Right lobe of liver (tissue), 6 donors: ENCODE measurements at regions not wholly inside any gene's neighbourhood (a gene's known extent, or its start where the extent isn't known, plus 50 kb on each side); places are given as distances from the start of the nearest gene placed in this dataset.
"Not testable (repeated sequence)": the region's sequence is repeated elsewhere in the genome, so short reads cannot be mapped to it uniquely, and the experiment has no call there.

Experiments used
- ATAC-seq, 4 donors: fragments of 200-7000 bp; cut with Tn5 transposase; one replicate each; pipeline ENCODE4 v1.9.1; 2020; ENCODE audit warnings: mild to moderate bottlenecking in 4 of 4, moderate library complexity in 4 of 4
- DNase-seq, 3 donors: peaks; one replicate each; pipeline ENCODE4 v3.0.0-alpha.2; 2020
- H3K27ac ChIP-seq, 3 donors: fragments of 200-600 bp; one replicate each; pipeline ENCODE4 v1.8.0; 2022
- H3K27me3 ChIP-seq, 2 donors: fragments of 200-600 bp; one replicate each; pipeline ENCODE4 v1.8.0; 2022
- H3K36me3 ChIP-seq, 4 donors: fragments of 200-600 bp; sonication (generic) in 1 of 4; one replicate each; pipeline versions ENCODE4 v1.5.1 to v1.8.0; 2017 to 2022; ENCODE audit warnings: control low read depth in 1 of 4
- H3K4me1 ChIP-seq, 4 donors: fragments of 200-600 bp; sonication (generic) in 1 of 4; one replicate each; pipeline versions ENCODE4 v1.5.1 to v1.8.0; 2017 to 2022; ENCODE audit warnings: control low read depth in 1 of 4
- H3K4me3 ChIP-seq, 3 donors: fragments of 200-600 bp; one replicate each; pipeline ENCODE4 v1.8.0; 2022
- H3K9me3 ChIP-seq, 4 donors: fragments of 200-600 bp; sonication (generic) in 1 of 4; one replicate each; pipeline versions ENCODE4 v1.5.1 to v1.8.0; 2017 to 2022; ENCODE audit warnings: control low read depth in 1 of 4
- POLR2A ChIP-seq: fragments of 450-650 bp; IDR thresholded peaks from one replicate; pipeline ENCODE4 v1.6.1; 2017; ENCODE audit warnings: antibody characterized with exemption, mild to moderate bottlenecking
- WGBS: methylation state at CpG from one replicate; pipeline ENCODE4 v1.1.6; 2018; ENCODE audit warnings: low coverage, low lambda C conversion rate; ENCODE audit not compliant: insufficient coverage; ENCODE audit errors: missing lambda C conversion rate; 5-methylcytosine and 5-hydroxymethylcytosine counted together
- intact Hi-C, 2 donors: fragments of 100-400 bp; cut with DNase I; formaldehyde crosslinking; loops; one replicate each; pipeline versions ENCODE4 v1.11.2 to v1.14.1; 2022
- TF ChIP-seq, protein P1 (sequence below), 4 donors: fragments of 200-600 bp in 3 of 4; fragments of 450-650 bp in 1 of 4; IDR thresholded peaks; one replicate each; pipeline versions ENCODE4 v1.5.1 to v1.8.0; 2016 to 2022; ENCODE audit warnings: antibody characterized with exemption in 4 of 4, mild to moderate bottlenecking in 2 of 4
- donor health status: DM: no; HTN: yes; CAD: no.
- donor health status: DM: no; HTN: no; CAD: no.
- donor health status: DM: no; HTN: no; CAD: no.
- donor health status: DM: no; HTN: yes; CAD: no.
- donor health status: DM: no; HTN: yes; CAD: no.

GRCh38 chr5:68685863-68686262, 408.0 kb upstream of the SLC30A5 start:
- DNase-seq (no peak), ATAC-seq (no peak)
- peaks cover 0 to 23% (median 11%) of the 10 kb centered on the region in 4 donors for H3K4me1 ChIP-seq
- WGBS = 60% methylated on average over 1 of the region's 1 CpG
- no peak overlapping the region for H3K27ac ChIP-seq
- intact Hi-C loops = no loop called here
- no peak for TF ChIP-seq POLR2A
- TF ChIP-seq, protein P1, sequence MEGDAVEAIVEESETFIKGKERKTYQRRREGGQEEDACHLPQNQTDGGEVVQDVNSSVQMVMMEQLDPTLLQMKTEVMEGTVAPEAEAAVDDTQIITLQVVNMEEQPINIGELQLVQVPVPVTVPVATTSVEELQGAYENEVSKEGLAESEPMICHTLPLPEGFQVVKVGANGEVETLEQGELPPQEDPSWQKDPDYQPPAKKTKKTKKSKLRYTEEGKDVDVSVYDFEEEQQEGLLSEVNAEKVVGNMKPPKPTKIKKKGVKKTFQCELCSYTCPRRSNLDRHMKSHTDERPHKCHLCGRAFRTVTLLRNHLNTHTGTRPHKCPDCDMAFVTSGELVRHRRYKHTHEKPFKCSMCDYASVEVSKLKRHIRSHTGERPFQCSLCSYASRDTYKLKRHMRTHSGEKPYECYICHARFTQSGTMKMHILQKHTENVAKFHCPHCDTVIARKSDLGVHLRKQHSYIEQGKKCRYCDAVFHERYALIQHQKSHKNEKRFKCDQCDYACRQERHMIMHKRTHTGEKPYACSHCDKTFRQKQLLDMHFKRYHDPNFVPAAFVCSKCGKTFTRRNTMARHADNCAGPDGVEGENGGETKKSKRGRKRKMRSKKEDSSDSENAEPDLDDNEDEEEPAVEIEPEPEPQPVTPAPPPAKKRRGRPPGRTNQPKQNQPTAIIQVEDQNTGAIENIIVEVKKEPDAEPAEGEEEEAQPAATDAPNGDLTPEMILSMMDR (IDR thresholded peaks at IDR 0.05) = no peak
- H3K4me3 ChIP-seq = no peak overlapping the region
- no peaks in the 10 kb centered on the region for H3K36me3 ChIP-seq
- no peaks in the 10 kb centered on the region for H3K9me3 ChIP-seq
- H3K27me3 ChIP-seq = no peaks in the 10 kb centered on the region

DNA sequence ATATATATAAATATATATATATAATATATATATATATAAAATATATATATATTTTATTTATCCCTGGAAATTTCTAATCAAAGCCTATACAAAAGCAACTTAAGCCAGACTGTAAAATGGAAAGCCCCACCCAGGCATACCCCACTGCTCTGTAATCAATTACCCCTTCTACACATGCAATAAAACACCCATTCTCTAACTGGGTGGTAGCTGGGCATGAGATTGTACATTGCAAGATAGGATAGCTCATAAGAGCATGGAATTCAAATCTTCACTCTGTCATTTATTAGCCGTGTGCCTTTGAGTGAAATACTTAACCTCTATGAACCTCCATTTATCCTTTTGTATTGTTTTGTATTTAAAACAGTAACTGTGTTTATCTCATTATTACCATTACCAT, 405.3 kb upstream of the SLC30A5 start:
- no peak for TF ChIP-seq POLR2A
- TF ChIP-seq, protein P1 (IDR thresholded peaks at IDR 0.05) = no peak
- DNase-seq = no peak
- intact Hi-C loops = no loop called here
- Histone ChIP-seq H3K4me3 (no peak overlapping the region), H3K27me3 (no peaks in the 10 kb centered on the region), H3K27ac (no peak overlapping the region), H3K9me3 (no peaks in the 10 kb centered on the region), H3K4me1 (no peaks in the 10 kb centered on the region), H3K36me3 (no peaks in the 10 kb centered on the region)
- no peak for ATAC-seq
- WGBS = 65% methylated on average over 1 of the region's 1 CpG

DNA sequence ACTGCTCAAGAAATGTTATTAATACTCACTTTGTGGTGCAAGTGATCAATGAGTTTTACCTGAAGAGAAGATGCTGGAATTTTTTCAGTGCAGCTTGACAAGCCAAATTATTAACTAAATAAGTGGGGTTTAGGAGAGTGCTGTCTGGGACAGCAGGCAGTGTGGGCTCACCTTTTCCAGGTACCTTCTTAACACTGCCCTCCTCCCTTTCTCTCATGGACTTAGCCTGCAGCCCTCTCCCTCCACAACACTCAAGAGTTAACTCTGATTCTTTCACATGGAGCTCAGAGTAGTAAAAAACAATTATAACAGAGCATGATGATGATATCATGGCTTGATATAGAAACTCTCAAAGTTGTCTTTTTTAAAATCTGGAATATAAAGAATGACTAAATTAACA, 404.8 kb upstream of the SLC30A5 start:
- intact Hi-C loops = no loop called here
- no peaks in the 10 kb centered on the region for H3K4me1 ChIP-seq

DNA sequence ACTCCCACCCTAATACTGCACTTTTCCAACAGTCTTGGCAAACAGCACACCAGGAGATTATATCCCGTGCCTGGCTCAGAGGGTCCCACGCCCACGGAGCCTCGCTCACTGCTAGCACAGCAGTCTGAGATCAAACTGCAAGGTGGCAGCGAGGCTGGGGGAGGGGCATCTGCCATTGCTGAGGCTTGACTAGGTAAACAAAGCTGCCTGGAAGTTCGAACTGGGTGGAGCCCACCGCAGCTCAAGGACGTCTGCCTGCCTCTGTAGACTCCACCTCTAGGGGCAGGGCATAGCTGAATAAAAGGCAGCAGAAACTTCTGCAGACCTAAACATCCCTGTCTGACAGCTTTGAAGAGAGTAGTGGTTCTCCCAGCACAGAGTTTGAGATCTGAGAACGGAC, 401.9 kb upstream of the SLC30A5 start:
- intact Hi-C loops, H3K9me3 ChIP-seq, H3K4me1 ChIP-seq, DNase-seq, H3K36me3 ChIP-seq, ATAC-seq, H3K27me3 ChIP-seq, H3K27ac ChIP-seq, H3K4me3 ChIP-seq: not testable (repeated sequence)
- WGBS = 86% methylated on average over 1 of the region's 9 CpGs

More for the DNA sequence above, 404.8 kb upstream of the SLC30A5 start:
- no peaks in the 10 kb centered on the region for H3K27me3 ChIP-seq
- no peaks in the 10 kb centered on the region for H3K36me3 ChIP-seq
- DNase-seq = no peak
- H3K9me3 ChIP-seq = no peaks in the 10 kb centered on the region
- H3K4me3 ChIP-seq = no peak overlapping the region
- no peak for ATAC-seq
- no peak overlapping the region for H3K27ac ChIP-seq
- TF ChIP-seq POLR2A = no peak
- TF ChIP-seq, protein P1 (IDR thresholded peaks at IDR 0.05) = no peak

GRCh38 chr5:68698025-68698940, 395.5 kb upstream of the SLC30A5 start:
- H3K36me3 ChIP-seq = no peaks in the 10 kb centered on the region
- no peak for DNase-seq
- no peak for TF ChIP-seq POLR2A
- TF ChIP-seq, protein P1 (IDR thresholded peaks at IDR 0.05) = no peak
- H3K27me3 ChIP-seq = no peaks in the 10 kb centered on the region
- no peak for ATAC-seq
- H3K4me1 ChIP-seq = no peaks in the 10 kb centered on the region
- no peak overlapping the region for H3K27ac ChIP-seq
- H3K9me3 ChIP-seq = no peaks in the 10 kb centered on the region
- intact Hi-C loops = no loop called here
- H3K4me3 ChIP-seq = no peak overlapping the region
- 88% methylated on average over 3 of the region's 4 CpGs for WGBS
